GM23338 (cell line): ENCODE measurements at regions not wholly inside any gene's neighbourhood (a gene's known extent, or its start where the extent isn't known, plus 50 kb on each side); places are given as distances from the start of the nearest gene placed in this dataset.
A peak's percentile ranks its signal among the peaks of the same experiment; 100 is the strongest.

ENCODE experiments used
- ATAC-seq: fragments of 200-7000 bp; cut with Tn5 transposase; 3 replicates; pipeline ENCODE4 v1.9.1; 2020
- DNase-seq: peaks from one replicate; pipeline ENCODE4 v3.0.0-alpha.2; 2015; ENCODE audit warnings: low spot score
- H2AFZ ChIP-seq: fragments of 200-600 bp; sonication (generic); 2 replicates; pipeline ENCODE4 v1.8.0; 2016; ENCODE audit warnings: antibody characterized with exemption, mild to moderate bottlenecking, moderate library complexity
- H3F3A ChIP-seq: fragments of 200-600 bp; sonication (generic); replicated peaks from 2 replicates; pipeline ENCODE4 v1.8.0; 2017; ENCODE audit warnings: antibody characterized with exemption, mixed run types, low read depth
- H3K27ac ChIP-seq: fragments of 200-600 bp; sonication (generic); 2 replicates; pipeline ENCODE4 v1.6.1; 2016; ENCODE audit warnings: low read depth
- H3K27me3 ChIP-seq: fragments of 200-600 bp; sonication (generic); 2 replicates; pipeline ENCODE4 v1.8.0; 2016; ENCODE audit warnings: mild to moderate bottlenecking, mixed run types, moderate library complexity; ENCODE audit not compliant: insufficient read depth
- H3K36me3 ChIP-seq: fragments of 200-600 bp; sonication (generic); 2 replicates; pipeline ENCODE4 v1.8.0; 2016; ENCODE audit warnings: mild to moderate bottlenecking; ENCODE audit not compliant: insufficient read depth
- H3K4me1 ChIP-seq: fragments of 200-600 bp; sonication (generic); 2 replicates; pipeline ENCODE4 v1.8.0; 2016; ENCODE audit warnings: mild to moderate bottlenecking, moderate library complexity; ENCODE audit not compliant: insufficient read depth
- H3K4me2 ChIP-seq: fragments of 200-600 bp; sonication (generic); 2 replicates; pipeline ENCODE4 v1.7.1; 2017; ENCODE audit warnings: mixed run types
- H3K4me3 ChIP-seq: fragments of 200-600 bp; sonication (generic); 2 replicates; pipeline ENCODE4 v1.6.1; 2016; ENCODE audit warnings: mixed run types
- H3K79me2 ChIP-seq: fragments of 200-600 bp; sonication (generic); replicated peaks from 2 replicates; pipeline ENCODE4 v1.8.0; 2017; ENCODE audit warnings: mild to moderate bottlenecking; ENCODE audit not compliant: insufficient read depth
- H3K9me2 ChIP-seq: fragments of 200-600 bp; sonication (generic); 2 replicates; pipeline ENCODE4 v1.8.0; 2017; ENCODE audit not compliant: insufficient read depth
- H4K20me1 ChIP-seq: fragments of 200-600 bp; sonication (generic); replicated peaks from 2 replicates; pipeline ENCODE4 v1.8.0; 2017; ENCODE audit warnings: mild to moderate bottlenecking; ENCODE audit not compliant: insufficient read depth
- H3K27ac Mint-ChIP-seq: 2 replicates; pipeline ENCODE4 v1.8.0; 2020; ENCODE audit warnings: inconsistent platforms, mild to moderate bottlenecking, moderate library complexity, mixed read lengths
- H3K27me3 Mint-ChIP-seq: 3 replicates; pipeline ENCODE4 v1.8.0; 2022; ENCODE audit warnings: low read depth, mild to moderate bottlenecking, moderate library complexity, mixed read lengths, inconsistent platforms; ENCODE audit not compliant: insufficient read depth, poor library complexity
- H3K36me3 Mint-ChIP-seq: 3 replicates; pipeline ENCODE4 v1.8.0; 2021; ENCODE audit warnings: low read depth, mild to moderate bottlenecking, inconsistent platforms, moderate library complexity, mixed read lengths
- H3K4me1 Mint-ChIP-seq: 3 replicates; pipeline ENCODE4 v1.8.0; 2020; ENCODE audit warnings: mild to moderate bottlenecking, inconsistent platforms, mixed read lengths
- H3K4me3 Mint-ChIP-seq: 3 replicates; pipeline ENCODE4 v1.8.0; 2021; ENCODE audit warnings: moderate library complexity, mild to moderate bottlenecking, inconsistent platforms, mixed read lengths
- H3K9me3 Mint-ChIP-seq: 3 replicates; pipeline ENCODE4 v1.8.0; 2020; ENCODE audit warnings: moderate library complexity, mild to moderate bottlenecking, inconsistent platforms, mixed read lengths
- CREB1 ChIP-seq: fragments of 250-450 bp; sonication (Bioruptor Pico); IDR thresholded peaks from 2 replicates; pipeline ENCODE4 v1.5.0; 2020; ENCODE audit warnings: low read depth, mild to moderate bottlenecking, moderate library complexity
- CTCF ChIP-seq, 2 experiments: fragments of 200-600 bp in 1 of 2; sonication (generic) in 1 of 2; conservative IDR thresholded peaks; 2 replicates each; pipeline versions ENCODE4 v1.5.1 to v1.6.1; 2016 to 2017; ENCODE audit warnings: antibody characterized with exemption in 2 of 2, low read depth in 2 of 2, mild to moderate bottlenecking in 2 of 2, moderate library complexity in 1 of 2
- EZH2phosphoT487 ChIP-seq: fragments of 200-600 bp; sonication (generic); IDR thresholded peaks from one replicate; pipeline ENCODE4 v1.8.1; 2018; ENCODE audit warnings: antibody characterized with exemption; ENCODE audit not compliant: unreplicated experiment
- JUNB ChIP-seq: IDR thresholded peaks from one replicate; pipeline ENCODE4 v1.6.1; 2016; ENCODE audit warnings: antibody characterized with exemption; ENCODE audit not compliant: unreplicated experiment
- POLR2AphosphoS5 ChIP-seq: IDR thresholded peaks from 2 replicates; pipeline ENCODE4 v1.6.1; 2016; ENCODE audit warnings: antibody characterized with exemption, low read depth
- ZNF114 ChIP-seq: fragments of 250-450 bp; sonication (Bioruptor Pico); IDR thresholded peaks from 2 replicates; pipeline ENCODE4 v1.5.0; 2020; ENCODE audit warnings: mild to moderate bottlenecking, moderate library complexity
- ZNF331 ChIP-seq: fragments of 250-450 bp; sonication (Bioruptor Pico); IDR thresholded peaks from 2 replicates; pipeline ENCODE4 v1.5.0; 2020; ENCODE audit warnings: low read depth, mild to moderate bottlenecking, moderate library complexity
- TF ChIP-seq, protein P1 (sequence below): fragments of 250-450 bp; sonication (Bioruptor Pico); IDR thresholded peaks from 2 replicates; pipeline ENCODE4 v1.5.0; 2020; ENCODE audit warnings: mild to moderate bottlenecking, moderate library complexity

DNA sequence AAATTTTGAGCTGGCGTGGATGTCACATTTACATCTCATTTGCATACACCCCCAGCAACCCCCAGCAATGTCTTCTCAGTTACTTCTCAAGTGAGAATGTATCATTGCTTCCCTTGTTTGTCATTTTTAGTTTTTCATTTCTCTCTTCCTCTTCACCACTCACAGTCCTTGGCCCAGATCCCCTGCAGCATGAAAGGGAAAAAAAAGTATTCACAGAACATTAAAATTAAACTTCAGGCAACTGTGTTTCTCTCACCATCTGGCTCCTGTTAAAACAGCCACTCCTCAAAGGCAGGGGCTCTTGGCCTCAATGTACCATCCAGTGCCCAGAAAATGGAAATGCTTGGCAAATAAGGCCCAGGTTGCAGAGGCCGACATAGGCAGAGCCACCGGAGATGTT lies 126.8 kb downstream of the CTNND1 start:
- H3F3A ChIP-seq = no peaks in the 10 kb centered on the region
- H3K27me3 ChIP-seq = no peaks in the 10 kb centered on the region
- H3K27me3 Mint-ChIP-seq = no peaks in the 10 kb centered on the region
- ATAC-seq = no peak
- no peak overlapping the region for H3K4me3 Mint-ChIP-seq
- no peaks in the 10 kb centered on the region for H3K36me3 ChIP-seq
- no peaks in the 10 kb centered on the region for H3K9me2 ChIP-seq
- H3K4me1 ChIP-seq = peaks cover 10% of the 10 kb centered on the region
- peaks cover 16% of the 10 kb centered on the region for H3K4me1 Mint-ChIP-seq
- H3K4me3 ChIP-seq = no peak overlapping the region
- H3K36me3 Mint-ChIP-seq = no peaks in the 10 kb centered on the region
- H3K9me3 Mint-ChIP-seq = no peaks in the 10 kb centered on the region
- no peak overlapping the region for H3K4me2 ChIP-seq
- TF ChIP-seq JUNB = no peak
- TF ChIP-seq ZNF331 = no peak
- no peak for TF ChIP-seq EZH2phosphoT487
- TF ChIP-seq, protein P1, sequence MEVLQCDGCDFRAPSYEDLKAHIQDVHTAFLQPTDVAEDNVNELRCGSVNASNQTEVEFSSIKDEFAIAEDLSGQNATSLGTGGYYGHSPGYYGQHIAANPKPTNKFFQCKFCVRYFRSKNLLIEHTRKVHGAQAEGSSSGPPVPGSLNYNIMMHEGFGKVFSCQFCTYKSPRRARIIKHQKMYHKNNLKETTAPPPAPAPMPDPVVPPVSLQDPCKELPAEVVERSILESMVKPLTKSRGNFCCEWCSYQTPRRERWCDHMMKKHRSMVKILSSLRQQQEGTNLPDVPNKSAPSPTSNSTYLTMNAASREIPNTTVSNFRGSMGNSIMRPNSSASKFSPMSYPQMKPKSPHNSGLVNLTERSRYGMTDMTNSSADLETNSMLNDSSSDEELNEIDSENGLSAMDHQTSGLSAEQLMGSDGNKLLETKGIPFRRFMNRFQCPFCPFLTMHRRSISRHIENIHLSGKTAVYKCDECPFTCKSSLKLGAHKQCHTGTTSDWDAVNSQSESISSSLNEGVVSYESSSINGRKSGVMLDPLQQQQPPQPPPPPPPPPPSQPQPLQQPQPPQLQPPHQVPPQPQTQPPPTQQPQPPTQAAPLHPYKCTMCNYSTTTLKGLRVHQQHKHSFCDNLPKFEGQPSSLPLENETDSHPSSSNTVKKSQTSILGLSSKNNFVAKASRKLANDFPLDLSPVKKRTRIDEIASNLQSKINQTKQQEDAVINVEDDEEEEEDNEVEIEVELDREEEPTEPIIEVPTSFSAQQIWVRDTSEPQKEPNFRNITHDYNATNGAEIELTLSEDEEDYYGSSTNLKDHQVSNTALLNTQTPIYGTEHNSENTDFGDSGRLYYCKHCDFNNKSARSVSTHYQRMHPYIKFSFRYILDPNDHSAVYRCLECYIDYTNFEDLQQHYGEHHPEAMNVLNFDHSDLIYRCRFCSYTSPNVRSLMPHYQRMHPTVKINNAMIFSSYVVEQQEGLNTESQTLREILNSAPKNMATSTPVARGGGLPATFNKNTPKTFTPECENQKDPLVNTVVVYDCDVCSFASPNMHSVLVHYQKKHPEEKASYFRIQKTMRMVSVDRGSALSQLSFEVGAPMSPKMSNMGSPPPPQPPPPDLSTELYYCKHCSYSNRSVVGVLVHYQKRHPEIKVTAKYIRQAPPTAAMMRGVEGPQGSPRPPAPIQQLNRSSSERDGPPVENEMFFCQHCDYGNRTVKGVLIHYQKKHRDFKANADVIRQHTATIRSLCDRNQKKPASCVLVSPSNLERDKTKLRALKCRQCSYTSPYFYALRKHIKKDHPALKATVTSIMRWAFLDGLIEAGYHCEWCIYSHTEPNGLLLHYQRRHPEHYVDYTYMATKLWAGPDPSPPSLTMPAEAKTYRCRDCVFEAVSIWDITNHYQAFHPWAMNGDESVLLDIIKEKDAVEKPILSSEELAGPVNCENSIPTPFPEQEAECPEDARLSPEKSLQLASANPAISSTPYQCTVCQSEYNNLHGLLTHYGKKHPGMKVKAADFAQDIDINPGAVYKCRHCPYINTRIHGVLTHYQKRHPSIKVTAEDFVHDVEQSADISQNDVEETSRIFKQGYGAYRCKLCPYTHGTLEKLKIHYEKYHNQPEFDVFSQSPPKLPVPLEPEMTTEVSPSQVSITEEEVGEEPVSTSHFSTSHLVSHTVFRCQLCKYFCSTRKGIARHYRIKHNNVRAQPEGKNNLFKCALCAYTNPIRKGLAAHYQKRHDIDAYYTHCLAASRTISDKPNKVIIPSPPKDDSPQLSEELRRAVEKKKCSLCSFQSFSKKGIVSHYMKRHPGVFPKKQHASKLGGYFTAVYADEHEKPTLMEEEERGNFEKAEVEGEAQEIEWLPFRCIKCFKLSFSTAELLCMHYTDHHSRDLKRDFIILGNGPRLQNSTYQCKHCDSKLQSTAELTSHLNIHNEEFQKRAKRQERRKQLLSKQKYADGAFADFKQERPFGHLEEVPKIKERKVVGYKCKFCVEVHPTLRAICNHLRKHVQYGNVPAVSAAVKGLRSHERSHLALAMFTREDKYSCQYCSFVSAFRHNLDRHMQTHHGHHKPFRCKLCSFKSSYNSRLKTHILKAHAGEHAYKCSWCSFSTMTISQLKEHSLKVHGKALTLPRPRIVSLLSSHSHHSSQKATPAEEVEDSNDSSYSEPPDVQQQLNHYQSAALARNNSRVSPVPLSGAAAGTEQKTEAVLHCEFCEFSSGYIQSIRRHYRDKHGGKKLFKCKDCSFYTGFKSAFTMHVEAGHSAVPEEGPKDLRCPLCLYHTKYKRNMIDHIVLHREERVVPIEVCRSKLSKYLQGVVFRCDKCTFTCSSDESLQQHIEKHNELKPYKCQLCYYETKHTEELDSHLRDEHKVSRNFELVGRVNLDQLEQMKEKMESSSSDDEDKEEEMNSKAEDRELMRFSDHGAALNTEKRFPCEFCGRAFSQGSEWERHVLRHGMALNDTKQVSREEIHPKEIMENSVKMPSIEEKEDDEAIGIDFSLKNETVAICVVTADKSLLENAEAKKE (CRISPR knock-in tag) = no peak
- no peak for TF ChIP-seq CTCF (conservative IDR thresholded peaks at IDR 0.05; ENCODE audit: low read depth in 2 of 2)
- TF ChIP-seq ZNF114 = no peak
- TF ChIP-seq POLR2AphosphoS5 = no peak
- TF ChIP-seq CREB1 (CRISPR knock-in tag) = no peak
- H3K27ac Mint-ChIP-seq = 0 out of 2 replicates have a peak overlapping the region, but pooled peaks have one; percentile 1
- H4K20me1 ChIP-seq = no peaks in the 10 kb centered on the region
- H2AFZ ChIP-seq = no peak overlapping the region
- no peak for DNase-seq
- H3K27ac ChIP-seq = no peak overlapping the region
- no peaks in the 10 kb centered on the region for H3K79me2 ChIP-seq
